GM12873 (cell line): ENCODE measurements at regions not wholly inside any gene's neighbourhood (a gene's known extent, or its start where the extent isn't known, plus 50 kb on each side); places are given as distances from the start of the nearest gene placed in this dataset.

ENCODE experiments used
- TF ChIP-seq, protein P1 (sequence below): IDR thresholded peaks from 2 replicates; pipeline ENCODE4 v1.5.1; 2012; ENCODE audit warnings: low read depth, mild to moderate bottlenecking, moderate library complexity, low read length, control low read depth; ENCODE audit not compliant: insufficient read depth; ENCODE audit errors: missing control alignments

DNA sequence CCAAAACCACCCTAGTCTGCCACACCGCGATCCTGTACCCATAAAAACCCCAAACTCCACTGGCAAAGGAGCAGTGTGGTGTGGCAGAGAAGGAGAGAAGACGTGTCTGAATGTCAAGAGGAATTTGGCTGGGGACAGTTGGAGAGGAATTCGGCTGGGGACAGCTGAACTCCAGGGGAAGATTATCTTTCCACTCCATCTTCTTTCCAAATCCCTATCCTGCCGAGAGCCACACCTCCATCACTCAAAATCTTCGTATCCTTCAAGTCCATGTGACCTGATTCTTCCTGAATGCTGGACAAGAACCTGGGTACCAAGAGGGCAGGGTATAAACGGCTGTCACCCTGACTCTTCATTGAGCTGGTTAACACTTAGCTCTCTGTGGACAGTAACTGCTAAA, 448.1 kb downstream of the ARHGEF28 start:
- TF ChIP-seq, protein P1, sequence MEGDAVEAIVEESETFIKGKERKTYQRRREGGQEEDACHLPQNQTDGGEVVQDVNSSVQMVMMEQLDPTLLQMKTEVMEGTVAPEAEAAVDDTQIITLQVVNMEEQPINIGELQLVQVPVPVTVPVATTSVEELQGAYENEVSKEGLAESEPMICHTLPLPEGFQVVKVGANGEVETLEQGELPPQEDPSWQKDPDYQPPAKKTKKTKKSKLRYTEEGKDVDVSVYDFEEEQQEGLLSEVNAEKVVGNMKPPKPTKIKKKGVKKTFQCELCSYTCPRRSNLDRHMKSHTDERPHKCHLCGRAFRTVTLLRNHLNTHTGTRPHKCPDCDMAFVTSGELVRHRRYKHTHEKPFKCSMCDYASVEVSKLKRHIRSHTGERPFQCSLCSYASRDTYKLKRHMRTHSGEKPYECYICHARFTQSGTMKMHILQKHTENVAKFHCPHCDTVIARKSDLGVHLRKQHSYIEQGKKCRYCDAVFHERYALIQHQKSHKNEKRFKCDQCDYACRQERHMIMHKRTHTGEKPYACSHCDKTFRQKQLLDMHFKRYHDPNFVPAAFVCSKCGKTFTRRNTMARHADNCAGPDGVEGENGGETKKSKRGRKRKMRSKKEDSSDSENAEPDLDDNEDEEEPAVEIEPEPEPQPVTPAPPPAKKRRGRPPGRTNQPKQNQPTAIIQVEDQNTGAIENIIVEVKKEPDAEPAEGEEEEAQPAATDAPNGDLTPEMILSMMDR: no peak

DNA sequence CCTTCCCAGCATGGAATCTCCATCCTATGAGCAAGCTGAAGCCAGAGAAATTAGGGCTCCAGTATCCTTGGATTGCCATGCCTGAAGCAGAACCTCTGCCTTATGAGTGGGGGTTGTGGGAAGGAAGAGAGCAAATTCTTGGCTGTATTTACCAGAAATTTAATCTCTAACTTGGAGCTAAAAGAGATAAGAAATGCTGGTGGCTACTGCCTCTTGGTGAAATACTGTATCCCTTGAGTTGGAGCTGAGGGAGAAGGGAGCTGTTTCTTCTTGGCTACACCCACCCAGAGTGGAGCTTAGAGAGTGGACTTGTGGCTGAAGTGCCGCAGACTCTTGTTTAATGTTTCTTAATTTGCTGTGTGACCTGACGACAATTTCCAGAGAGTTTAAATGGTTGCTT, 447.3 kb downstream of the ARHGEF28 start:
- TF ChIP-seq, protein P1: no peak

DNA sequence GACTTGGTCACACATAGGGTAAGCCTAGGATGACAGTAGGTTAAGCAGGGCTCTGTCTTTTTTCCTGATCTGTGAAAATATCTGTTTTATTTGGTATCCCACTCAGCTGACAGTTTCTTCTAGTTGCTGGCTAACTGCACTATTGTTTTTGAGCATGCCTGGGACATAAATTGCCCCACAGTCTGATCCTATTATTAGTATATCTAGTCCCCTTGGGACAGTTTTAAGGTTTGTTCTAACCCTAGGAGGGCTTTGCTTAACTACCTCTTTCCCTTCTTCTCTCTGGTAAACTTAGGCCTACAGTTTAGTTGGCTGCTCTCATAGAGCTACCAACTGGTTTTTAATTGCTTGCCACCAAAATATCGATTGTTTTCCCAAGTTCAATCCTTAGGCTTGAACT, 446.6 kb downstream of the ARHGEF28 start:
- TF ChIP-seq, protein P1: no peak

DNA sequence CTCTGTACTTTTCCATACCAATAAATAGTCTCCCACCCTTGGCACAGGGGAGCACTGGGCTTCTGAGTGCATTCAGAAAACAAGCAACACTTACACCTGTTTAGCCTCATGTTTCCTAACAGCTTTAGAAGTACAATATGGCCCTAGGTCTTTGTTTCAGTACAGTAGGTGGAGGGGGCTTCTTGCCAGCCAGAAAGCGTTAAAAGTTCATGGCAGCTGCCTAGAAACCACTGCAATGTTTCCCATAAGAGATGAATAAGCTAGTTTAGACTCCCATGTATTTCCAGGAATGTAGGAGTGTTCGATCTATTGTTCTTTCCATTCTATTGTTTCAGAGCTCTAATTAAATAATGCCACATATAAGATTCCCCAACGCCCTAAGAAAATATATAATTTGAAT, 444.8 kb downstream of the ARHGEF28 start:
- TF ChIP-seq, protein P1: no peak

DNA sequence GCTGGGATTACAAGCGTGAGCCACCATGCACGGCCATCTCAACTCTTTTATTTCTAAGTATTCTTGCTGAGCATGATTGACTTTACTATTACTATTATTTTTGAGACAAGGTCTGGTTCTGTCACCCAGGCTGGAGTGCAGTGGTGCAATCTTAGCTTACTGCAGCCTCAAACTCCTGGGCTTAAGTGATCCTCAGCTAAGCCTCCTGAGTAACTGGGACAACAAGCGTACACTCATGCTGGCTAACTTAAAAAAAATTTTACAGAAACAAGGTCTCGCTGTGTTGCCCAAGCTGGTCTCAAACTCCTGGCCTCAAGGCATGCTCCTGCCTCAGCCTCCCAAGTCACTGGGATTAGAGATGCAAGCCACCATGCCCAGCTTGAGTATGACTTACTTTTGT, 443.7 kb downstream of the ARHGEF28 start:
- TF ChIP-seq, protein P1: no peak

DNA sequence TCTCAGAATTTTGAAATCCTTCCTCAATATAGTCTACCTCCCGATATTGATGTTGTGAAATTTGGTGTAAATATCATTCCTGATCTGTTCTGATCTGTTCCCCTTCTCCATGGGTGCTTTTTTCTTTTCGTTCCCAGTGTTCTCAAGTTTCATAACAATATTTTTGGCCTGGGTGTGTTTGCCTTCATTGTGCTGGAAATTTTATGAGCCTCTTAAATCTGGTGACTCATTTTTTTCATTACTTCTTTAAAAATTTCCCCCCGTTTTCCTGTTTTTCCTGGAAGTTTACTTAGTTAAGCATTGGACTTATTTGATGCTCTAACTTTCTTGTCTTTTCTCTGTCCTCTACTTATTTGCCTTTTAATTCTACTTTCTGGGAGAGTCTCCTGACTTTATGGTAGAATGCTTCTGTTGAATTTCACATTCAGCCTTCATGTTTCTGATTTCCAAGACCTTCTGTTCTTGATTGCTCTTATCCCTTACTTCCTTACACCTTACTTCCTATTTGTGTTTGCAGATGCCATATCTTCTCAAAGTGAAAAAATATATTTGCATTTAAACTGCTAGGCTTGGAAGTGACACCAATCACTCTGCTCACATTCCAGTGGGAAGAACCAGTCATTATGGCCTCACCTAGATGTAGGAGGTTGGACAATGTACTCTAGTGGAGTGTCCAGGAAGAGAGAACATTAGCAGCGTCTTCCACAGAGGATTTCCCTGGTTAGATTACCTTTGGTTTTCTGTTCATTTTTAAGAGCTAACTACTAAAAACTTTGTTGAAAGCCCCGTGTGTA, 441.9 kb downstream of the ARHGEF28 start:
- TF ChIP-seq, protein P1: no peak

DNA sequence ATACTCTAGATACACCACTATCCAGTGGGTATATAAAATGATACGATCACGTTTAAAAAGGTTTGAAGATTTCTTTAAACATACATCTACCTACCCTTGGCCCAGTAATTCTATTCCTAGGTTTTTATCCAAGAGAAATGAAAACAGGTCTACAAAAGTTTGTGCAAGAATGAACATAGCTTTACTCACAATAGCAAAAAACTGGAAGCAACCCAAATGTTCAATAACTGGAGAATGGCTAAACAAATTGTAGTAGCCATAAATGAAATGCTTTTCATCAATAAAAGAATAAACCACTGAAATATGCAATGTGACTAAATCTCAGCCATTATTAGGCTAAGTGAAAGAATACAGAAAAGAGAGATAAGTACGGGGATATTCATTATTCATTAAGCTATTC, 438.9 kb downstream of the ARHGEF28 start:
- TF ChIP-seq, protein P1: no peak

DNA sequence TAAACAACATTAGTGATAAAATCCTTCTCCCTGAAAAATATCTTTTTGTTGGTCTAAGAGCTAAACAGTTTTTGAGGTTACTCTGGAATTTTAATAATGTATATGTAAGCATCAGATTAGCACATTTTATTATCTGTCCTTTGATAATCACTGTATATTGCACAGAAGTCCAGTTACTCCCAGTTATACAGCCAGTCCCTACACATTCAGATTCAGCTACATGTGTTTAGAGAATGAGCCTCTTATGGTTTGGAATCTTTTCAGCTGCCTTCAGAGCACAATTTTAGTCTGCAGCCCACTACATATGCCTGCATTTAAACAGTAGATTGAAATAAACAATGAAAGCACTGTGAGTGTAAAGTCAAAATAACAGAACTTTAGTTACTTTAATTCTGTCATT, 438.2 kb downstream of the ARHGEF28 start:
- TF ChIP-seq, protein P1: no peak
